ENCODE measurements at regions not wholly inside any gene's neighbourhood (a gene's known extent, or its start where the extent isn't known, plus 50 kb on each side); places are given as distances from the start of the nearest gene placed in this dataset.

DNA sequence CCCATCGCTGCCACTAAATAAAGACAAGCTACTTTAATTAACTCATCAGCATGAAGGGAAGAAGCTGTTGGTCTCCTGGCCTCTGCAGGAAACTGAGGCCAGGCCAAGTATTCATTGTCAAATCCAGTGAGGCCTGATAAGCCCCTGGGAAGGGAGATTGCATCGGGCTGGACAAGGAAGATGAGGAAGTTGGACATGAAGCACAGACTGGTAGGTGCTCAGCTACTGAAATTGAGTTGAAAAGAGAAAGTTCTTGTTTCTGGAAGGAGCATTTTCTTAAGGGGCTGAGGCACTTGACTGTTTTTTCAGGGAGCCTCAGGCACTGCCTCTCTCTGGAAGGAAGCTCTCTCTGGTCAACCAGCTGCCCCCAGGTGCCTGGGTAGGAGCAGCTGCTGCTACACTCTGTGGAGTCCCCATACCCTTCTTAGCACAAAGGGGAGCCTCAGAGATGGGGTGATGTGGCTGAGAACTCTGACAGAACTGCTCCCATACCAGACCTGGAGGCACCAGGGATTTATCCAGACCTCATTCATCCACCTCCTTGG lies 90.3 kb upstream of the IKZF1 start:
- TF ChIP-seq, protein P1, sequence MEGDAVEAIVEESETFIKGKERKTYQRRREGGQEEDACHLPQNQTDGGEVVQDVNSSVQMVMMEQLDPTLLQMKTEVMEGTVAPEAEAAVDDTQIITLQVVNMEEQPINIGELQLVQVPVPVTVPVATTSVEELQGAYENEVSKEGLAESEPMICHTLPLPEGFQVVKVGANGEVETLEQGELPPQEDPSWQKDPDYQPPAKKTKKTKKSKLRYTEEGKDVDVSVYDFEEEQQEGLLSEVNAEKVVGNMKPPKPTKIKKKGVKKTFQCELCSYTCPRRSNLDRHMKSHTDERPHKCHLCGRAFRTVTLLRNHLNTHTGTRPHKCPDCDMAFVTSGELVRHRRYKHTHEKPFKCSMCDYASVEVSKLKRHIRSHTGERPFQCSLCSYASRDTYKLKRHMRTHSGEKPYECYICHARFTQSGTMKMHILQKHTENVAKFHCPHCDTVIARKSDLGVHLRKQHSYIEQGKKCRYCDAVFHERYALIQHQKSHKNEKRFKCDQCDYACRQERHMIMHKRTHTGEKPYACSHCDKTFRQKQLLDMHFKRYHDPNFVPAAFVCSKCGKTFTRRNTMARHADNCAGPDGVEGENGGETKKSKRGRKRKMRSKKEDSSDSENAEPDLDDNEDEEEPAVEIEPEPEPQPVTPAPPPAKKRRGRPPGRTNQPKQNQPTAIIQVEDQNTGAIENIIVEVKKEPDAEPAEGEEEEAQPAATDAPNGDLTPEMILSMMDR (conservative IDR thresholded peaks at IDR 0.05; ENCODE audit: low read depth, low read length): no peak
- TF ChIP-seq POLR2A (IDR thresholded peaks at IDR 0.05; ENCODE audit: low read depth, low read length) (no peak), CEBPB (IDR thresholded peaks at IDR 0.05; ENCODE audit: low read depth, low read length) (no peak), SMC3 (IDR thresholded peaks at IDR 0.05; ENCODE audit: low read depth, low read length) (no peak), RAD21 (IDR thresholded peaks at IDR 0.05; ENCODE audit: low read length) (no peak)
- TF ChIP-seq, protein P2, sequence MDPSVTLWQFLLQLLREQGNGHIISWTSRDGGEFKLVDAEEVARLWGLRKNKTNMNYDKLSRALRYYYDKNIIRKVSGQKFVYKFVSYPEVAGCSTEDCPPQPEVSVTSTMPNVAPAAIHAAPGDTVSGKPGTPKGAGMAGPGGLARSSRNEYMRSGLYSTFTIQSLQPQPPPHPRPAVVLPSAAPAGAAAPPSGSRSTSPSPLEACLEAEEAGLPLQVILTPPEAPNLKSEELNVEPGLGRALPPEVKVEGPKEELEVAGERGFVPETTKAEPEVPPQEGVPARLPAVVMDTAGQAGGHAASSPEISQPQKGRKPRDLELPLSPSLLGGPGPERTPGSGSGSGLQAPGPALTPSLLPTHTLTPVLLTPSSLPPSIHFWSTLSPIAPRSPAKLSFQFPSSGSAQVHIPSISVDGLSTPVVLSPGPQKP (IDR thresholded peaks at IDR 0.05; ENCODE audit: borderline replicate concordance, low read depth, low read length): no peak
